IPS-NIHi7 (cell line): ENCODE measurements at regions not wholly inside any gene's neighbourhood (a gene's known extent, or its start where the extent isn't known, plus 50 kb on each side); places are given as distances from the start of the nearest gene placed in this dataset.

Experiments used
- DNase-seq: peaks from one replicate; pipeline ENCODE4 v3.0.0; 2012; ENCODE audit warnings: mixed read lengths; ENCODE audit errors: extremely low spot score

GRCh38 chr5:74034733-74035132 lies 408.7 kb downstream of the ARHGEF28 start:
- no peak for DNase-seq

DNA sequence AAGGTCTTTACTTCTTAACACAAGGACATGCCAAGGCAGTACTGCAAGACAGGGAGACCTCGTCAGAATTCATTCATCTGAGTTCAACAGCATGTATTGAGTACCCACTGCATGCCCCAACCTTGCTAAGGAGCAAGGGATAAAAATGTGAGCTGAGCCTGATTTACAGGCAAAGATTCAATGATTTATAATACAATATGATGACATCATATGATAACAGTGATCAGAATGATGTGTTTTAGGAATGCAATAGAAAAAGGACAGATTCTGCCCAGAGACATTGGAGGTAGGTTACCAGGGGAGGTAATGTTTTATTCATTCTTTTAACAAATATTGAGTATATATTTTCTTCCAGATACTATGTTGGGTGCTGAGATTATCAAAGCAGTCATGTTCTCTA lies 406.6 kb downstream of the ARHGEF28 start:
- DNase-seq, result no peak

- DNase-seq, result no peak
These were observed 405.5 kb downstream of the ARHGEF28 start for GRCh38 chr5:74031536-74031935.

DNA sequence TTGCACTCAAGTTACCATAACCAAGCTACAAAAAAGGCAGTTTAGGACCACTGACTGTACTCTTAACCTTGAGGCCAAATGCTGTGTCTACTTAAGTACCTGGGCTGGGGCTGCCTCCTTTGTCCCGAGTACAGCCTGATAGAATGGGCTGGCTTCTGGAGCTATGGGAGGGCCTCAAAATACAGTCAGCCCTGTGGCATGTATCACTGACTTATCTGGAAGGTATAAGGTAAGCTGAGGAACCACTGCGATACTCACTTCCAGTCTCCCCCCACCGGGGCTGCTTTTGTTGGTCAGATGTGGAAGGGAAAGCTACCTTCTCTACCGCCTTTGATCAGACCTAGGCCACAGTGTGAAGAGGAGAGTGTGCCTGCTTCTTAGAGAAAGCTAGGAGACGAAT lies 404.8 kb downstream of the ARHGEF28 start:
- DNase-seq, result no peak

GRCh38 chr5:74030371-74030770 lies 404.4 kb downstream of the ARHGEF28 start:
- no peak for DNase-seq

DNA sequence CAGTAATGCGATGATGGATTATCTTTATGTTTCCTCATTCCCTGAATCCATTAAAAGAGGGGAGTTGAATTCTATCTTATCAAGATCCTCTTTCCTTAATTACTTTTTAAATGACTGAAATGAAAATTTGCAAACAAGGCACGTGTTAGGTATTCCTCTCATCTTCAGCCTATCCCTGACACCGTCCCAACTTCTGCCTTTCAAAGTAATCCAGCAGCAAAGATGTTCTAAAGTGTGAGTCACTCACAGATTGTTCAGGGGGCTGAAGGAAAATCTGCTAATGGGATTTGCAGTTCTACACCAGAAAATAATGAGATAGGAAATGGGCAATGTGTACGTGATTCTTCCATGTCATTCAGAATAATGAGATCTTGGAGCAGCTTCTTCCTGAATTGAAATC lies 403.0 kb downstream of the ARHGEF28 start:
- no peak for DNase-seq

GRCh38 chr5:74028406-74028805 lies 402.4 kb downstream of the ARHGEF28 start:
- DNase-seq, result no peak

- no peak for DNase-seq
These were observed 401.8 kb downstream of the ARHGEF28 start for GRCh38 chr5:74027732-74028338.

DNA sequence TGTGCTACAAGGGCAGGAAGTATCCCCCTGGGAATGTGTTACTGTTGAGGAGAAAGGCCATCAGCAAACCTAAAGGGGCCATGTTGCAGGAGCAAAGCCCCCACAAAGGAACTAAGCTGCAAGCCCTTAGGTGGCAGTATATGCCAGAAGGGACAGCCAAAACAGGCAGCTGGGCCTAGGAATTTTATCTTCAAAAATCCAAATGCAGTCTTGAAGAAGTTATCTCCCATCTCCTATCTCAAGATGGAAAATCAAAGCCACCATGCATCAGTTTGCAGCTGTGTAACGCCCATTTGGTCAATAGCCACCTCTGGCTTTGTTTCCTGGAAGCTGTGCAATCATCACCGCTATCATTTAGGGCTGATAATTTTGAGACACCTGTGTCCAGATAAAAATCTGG lies 400.3 kb downstream of the ARHGEF28 start:
- DNase-seq, result peak; percentile 26

DNA sequence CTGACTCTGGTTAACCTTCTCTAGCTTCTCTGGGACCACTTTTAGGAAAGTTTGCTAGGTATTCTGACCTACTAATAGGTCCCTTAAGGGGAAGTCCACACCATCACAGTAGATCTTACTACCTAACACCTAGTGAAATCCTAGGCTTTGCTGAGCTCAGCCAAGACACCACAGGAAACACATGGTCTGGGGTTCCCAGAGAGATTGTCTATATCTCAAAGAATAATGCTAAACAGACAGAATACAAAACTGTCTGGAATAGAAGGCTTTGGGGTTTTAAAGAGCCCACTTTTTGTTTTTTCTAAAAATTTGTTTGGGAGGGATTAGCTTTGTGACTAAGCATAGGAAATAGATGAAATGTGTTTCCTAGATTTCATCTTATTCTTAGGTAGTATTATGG lies 395.1 kb downstream of the ARHGEF28 start:
- DNase-seq, result no peak

- DNase-seq, result no peak
These were observed 394.5 kb downstream of the ARHGEF28 start for GRCh38 chr5:74020503-74020902.

- DNase-seq, result no peak
These were observed 393.9 kb downstream of the ARHGEF28 start for GRCh38 chr5:74019923-74020322.

DNA sequence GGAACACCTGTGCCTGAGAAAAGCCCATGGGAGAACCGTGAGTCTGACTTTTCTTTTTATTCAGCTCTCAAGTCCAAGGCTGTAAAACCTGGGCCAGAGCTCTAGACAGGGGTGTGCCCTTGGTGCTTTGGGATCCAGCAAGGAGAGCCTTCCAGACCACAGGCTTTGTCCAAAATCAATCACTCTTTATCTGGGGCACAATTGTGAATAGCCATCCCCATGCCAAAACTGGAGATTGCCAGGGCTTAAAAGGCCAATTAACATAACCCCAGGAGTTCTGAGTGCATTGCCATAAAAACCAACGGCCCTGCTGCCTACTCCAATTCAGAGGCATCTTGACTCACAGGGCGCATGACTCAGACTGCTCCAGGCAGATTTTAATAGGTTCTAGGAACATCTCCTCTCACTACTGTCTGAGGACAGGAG lies 391.8 kb downstream of the ARHGEF28 start:
- no peak for DNase-seq

DNA sequence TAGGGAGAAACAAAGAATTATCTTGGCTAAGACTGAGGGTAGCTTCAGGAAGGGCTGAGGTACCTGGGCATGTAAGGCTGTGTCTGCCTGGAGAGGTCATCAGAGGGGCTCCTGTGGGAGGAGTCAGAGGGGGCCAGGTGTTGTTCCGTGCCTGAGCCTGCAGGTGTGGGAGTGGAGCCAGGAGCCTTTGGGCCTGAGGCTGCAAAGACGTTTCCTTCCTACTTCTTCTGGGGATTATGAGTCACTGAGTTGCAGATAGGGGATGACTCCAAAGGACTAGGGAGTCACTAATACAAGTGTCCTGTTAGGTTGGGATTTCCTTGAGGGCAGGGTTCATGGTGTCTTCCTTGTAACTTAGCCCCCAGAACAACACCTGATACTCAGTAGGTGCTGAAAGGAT lies 391.1 kb downstream of the ARHGEF28 start:
- DNase-seq, result peak; percentile 39

DNA sequence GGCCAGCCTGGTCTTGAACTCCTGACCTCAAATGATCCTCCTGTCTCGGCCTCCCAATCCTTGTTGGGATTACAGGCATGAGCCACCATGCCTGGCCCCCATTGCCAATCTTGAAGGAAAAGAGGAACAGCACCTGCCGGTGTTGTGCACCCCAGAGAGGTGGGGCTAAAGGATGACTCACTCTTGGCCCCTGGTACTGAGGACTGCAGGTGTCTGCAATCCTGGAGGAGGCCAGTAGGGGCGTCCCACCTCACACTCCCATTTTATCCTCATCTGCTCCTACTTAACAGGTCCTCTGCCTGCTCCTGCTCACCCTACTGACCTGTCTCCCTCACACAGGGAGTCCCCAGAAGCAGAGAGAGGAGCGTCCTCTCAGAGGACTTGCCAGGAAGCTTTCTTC lies 390.4 kb downstream of the ARHGEF28 start:
- DNase-seq, result peak; percentile 54

DNA sequence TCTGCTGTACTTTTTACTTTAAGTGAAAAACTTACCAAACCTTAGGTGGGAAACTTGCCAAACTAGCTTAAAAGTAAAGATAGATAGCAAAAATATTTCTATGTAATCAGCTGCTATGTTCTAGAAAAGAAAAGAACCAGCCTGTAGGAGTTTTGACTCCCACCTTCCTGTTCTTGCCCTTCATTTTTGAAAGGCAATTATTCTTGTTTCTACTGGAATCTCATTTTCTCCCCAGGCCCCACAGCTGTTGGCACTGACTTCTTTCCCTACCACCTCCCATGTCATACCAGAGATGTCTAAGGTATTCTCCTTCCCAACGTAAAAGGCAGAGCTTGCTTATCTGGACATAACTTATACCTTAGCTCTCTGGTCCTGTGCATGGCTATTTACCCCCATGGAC lies 389.7 kb downstream of the ARHGEF28 start:
- DNase-seq, result no peak

DNA sequence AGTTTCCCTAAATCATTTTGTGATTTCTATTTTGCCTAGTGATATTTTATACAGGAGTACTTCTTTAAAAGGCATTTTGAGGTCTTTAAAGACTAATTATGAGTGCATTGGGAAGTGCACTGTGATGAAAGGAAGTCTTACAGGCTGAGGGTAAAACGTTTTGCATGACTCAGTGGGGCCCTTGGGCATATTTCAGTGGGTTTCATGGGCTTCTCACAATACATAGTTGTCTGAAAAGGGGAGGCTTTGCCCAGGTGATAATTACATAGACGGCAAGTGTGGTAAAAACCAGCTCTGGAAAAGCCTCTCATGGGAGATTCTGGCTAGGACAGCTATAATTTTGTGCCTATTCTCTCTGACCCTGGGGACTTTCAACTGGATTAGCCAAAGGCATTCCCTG lies 387.2 kb downstream of the ARHGEF28 start:
- no peak for DNase-seq

DNA sequence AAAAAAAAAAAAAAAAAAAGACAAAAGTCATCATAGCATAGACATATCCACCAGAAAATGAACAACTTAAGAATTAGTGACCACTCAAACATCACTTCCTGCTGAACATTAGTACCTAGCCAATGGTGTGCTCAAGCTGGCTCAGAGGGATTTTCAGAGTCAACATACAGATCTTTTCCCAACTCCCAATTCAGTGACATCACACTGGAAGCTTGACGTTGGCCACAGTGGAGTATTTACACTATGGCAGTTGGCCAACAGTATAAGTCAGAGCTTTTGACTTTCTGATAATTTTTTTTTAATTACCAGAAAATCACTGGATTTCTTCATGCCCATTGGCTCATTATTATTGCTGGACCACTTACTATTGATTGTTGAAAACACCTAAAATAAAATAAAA lies 383.5 kb downstream of the ARHGEF28 start:
- DNase-seq, result no peak

- DNase-seq, result no peak
These were observed 381.2 kb downstream of the ARHGEF28 start for GRCh38 chr5:74007193-74007592.

GRCh38 chr5:73999297-73999696 lies 373.3 kb downstream of the ARHGEF28 start:
- no peak for DNase-seq

- no peak for DNase-seq
These were observed 372.5 kb downstream of the ARHGEF28 start for GRCh38 chr5:73998489-73998888.

- DNase-seq, result no peak
These were observed 372.0 kb downstream of the ARHGEF28 start for GRCh38 chr5:73997960-73998359.

GRCh38 chr5:73996151-73996755 lies 370.3 kb downstream of the ARHGEF28 start:
- DNase-seq, result no peak

DNA sequence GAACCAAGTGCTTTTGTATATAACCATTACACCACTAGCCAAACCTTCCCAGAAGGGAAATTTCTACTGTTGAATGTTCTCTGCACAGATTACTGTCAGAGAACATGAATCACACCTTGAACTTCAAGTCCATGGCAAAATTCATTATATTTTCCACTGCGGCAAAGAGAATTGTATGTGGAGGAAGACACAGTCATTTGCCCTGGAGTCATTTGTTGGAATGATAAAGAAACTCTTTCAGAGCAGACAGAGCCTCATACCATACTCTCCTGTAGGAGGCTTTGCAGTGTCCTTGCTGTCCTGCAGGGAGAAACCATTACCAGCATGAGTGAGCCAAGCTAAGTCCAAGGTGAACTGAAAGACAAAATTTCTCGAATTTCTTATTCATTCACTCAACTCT lies 369.0 kb downstream of the ARHGEF28 start:
- DNase-seq, result no peak
